Peyer's patch (tissue), 4 donors: ENCODE measurements at regions not wholly inside any gene's neighbourhood (a gene's known extent, or its start where the extent isn't known, plus 50 kb on each side); places are given as distances from the start of the nearest gene placed in this dataset.
"Not testable (repeated sequence)": the region's sequence is repeated elsewhere in the genome, so short reads cannot be mapped to it uniquely, and the experiment has no call there.

Experiments used
- DNase-seq, 3 donors: peaks; one replicate each; pipeline ENCODE4 v3.0.0-alpha.2; 2017 to 2019
- H3K27ac ChIP-seq, 4 donors: fragments of 200-600 bp; sonication (generic); one replicate each; pipeline ENCODE4 v1.5.1; 2016 to 2019
- H3K27me3 ChIP-seq, 2 donors: fragments of 200-600 bp; sonication (generic); one replicate each; pipeline ENCODE4 v1.5.1; 2019
- H3K36me3 ChIP-seq, 3 donors: fragments of 200-600 bp; sonication (generic); one replicate each; pipeline ENCODE4 v1.5.1; 2016 to 2019
- H3K4me1 ChIP-seq, 4 donors: fragments of 200-600 bp; sonication (generic); one replicate each; pipeline ENCODE4 v1.5.1; 2016 to 2019
- H3K4me3 ChIP-seq, 4 donors: fragments of 200-600 bp; sonication (generic); 1 replicate in 3 of 4; 2 replicates in 1 of 4; pipeline ENCODE4 v1.5.1; 2016 to 2019; ENCODE audit warnings: mild to moderate bottlenecking in 1 of 4
- H3K9me3 ChIP-seq, 4 donors: fragments of 200-600 bp; sonication (generic); one replicate each; pipeline ENCODE4 v1.5.1; 2016 to 2019; ENCODE audit warnings: mild to moderate bottlenecking in 1 of 4
- POLR2A ChIP-seq, 2 donors: fragments of 450-650 bp; IDR thresholded peaks; one replicate each; pipeline ENCODE4 v1.5.1; 2017; ENCODE audit warnings: antibody characterized with exemption in 2 of 2, mild to moderate bottlenecking in 2 of 2, moderate library complexity in 2 of 2
- TF ChIP-seq, protein P1 (sequence below), 6 experiments: fragments of 450-650 bp in 4 of 6; fragments of 200-600 bp in 2 of 6; sonication (generic) in 1 of 6; IDR thresholded peaks; one replicate each; pipeline ENCODE4 v1.5.1; 2017 to 2019; ENCODE audit warnings: antibody characterized with exemption in 6 of 6, mild to moderate bottlenecking in 3 of 6, moderate library complexity in 1 of 6

DNA sequence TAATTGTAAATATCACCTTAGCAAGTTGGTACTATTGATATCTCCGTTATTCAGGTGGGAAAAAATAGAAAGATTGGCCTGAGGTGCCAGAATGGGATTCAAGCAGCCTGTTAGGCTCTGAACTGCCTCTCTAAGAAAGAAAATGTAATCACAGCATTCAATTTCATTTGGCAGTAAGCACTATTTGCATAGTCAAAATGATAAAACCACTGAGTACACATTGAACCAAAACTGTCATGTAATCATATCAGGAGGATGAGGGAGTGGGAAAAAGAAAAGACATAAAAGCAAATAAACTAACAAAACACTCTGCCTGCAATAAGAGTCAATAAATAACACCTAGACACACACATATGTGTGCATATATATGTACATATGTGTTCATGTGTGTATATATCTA lies 103.9 kb upstream of the TACR1 start:
- TF ChIP-seq POLR2A (IDR thresholded peaks at IDR 0.05), result no peak
- TF ChIP-seq, protein P1, sequence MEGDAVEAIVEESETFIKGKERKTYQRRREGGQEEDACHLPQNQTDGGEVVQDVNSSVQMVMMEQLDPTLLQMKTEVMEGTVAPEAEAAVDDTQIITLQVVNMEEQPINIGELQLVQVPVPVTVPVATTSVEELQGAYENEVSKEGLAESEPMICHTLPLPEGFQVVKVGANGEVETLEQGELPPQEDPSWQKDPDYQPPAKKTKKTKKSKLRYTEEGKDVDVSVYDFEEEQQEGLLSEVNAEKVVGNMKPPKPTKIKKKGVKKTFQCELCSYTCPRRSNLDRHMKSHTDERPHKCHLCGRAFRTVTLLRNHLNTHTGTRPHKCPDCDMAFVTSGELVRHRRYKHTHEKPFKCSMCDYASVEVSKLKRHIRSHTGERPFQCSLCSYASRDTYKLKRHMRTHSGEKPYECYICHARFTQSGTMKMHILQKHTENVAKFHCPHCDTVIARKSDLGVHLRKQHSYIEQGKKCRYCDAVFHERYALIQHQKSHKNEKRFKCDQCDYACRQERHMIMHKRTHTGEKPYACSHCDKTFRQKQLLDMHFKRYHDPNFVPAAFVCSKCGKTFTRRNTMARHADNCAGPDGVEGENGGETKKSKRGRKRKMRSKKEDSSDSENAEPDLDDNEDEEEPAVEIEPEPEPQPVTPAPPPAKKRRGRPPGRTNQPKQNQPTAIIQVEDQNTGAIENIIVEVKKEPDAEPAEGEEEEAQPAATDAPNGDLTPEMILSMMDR (IDR thresholded peaks at IDR 0.05), result no peak
- no peak overlapping the region for H3K4me3 ChIP-seq
- no peaks in the 10 kb centered on the region for H3K36me3 ChIP-seq
- H3K27ac ChIP-seq, result no peak overlapping the region
- H3K9me3 ChIP-seq, result no peaks in the 10 kb centered on the region
- H3K4me1 ChIP-seq, result no peaks in the 10 kb centered on the region
- no peak for DNase-seq
- H3K27me3 ChIP-seq, result no peaks in the 10 kb centered on the region

DNA sequence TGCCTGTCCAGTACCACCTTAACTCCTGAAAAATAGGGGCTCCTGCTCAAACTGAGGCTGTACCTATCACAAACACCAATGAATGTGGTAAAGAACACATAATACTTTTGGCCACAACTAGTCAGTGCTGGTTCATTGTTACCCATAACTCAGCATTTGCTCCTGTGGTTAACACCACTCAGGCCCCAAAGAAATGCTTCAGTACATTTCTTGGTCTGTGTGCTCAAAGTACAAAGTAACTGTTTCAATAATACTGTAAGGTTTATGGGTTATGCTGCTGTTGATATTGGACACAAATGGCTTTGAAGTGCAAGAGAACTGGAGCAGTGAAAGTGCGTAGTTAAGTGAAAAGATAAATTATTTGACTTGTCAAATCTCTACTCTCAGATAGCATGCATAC lies 95.0 kb upstream of the TACR1 start:
- Histone ChIP-seq H3K4me3 (no peak overlapping the region), H3K27ac (no peak overlapping the region), H3K36me3 (no peaks in the 10 kb centered on the region), H3K27me3 (no peaks in the 10 kb centered on the region), H3K4me1 (no peaks in the 10 kb centered on the region), H3K9me3 (no peaks in the 10 kb centered on the region)
- no peak for TF ChIP-seq POLR2A (IDR thresholded peaks at IDR 0.05)
- TF ChIP-seq, protein P1 (IDR thresholded peaks at IDR 0.05), result no peak
- no peak for DNase-seq

DNA sequence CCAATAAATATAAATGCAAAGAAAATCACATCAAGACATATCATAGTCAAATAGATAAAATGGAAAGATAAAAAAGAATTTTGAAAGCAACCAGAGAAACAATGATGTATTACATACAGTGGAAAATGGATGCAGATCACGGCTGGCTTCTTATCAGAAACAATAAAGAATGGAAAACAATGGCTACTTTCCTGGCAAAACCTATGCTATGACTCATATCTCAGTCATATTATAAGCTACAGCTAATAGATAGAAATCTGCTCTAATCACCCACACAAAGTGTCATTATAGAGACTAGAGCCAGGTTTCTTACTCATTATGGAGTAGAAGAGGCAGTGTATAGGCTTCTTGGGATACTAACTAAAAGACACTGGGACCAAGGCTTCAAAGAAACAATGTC lies 93.5 kb upstream of the TACR1 start:
- Histone ChIP-seq H3K27me3 (no peaks in the 10 kb centered on the region), H3K36me3 (no peaks in the 10 kb centered on the region), H3K27ac (no peak overlapping the region), H3K4me1 (no peaks in the 10 kb centered on the region), H3K9me3 (no peaks in the 10 kb centered on the region), H3K4me3 (no peak overlapping the region)
- DNase-seq, result no peak
- TF ChIP-seq, protein P1 (IDR thresholded peaks at IDR 0.05), result no peak
- no peak for TF ChIP-seq POLR2A (IDR thresholded peaks at IDR 0.05)

DNA sequence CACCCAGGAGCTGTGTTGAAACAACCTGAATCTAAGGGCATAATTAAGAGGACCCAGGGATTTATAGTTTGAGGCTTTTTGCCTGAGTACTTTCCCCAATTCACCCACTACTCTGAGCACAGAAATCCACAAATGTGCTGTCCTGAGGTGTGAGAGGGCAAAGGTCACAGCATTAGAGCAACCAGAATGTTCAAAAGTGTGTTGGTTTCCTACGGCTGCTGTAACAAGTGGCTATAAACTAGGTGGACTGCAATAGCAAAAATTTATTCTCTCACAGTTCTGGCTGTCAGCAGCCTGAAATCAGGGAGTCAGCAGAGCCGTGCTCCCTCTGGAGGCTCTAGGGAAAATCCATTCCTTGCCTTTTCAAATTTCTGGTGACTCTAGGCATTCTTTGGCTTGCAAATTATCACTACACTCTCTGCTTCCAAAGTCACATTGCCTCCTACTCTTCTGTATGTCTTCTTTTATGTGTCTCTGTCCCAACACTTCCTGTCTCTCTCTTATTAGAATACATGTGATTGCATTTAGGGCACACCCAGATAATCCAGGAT lies 91.4 kb upstream of the TACR1 start:
- Histone ChIP-seq H3K27ac (no peak overlapping the region), H3K4me1 (no peaks in the 10 kb centered on the region), H3K9me3 (no peaks in the 10 kb centered on the region), H3K4me3 (no peak overlapping the region), H3K36me3 (no peaks in the 10 kb centered on the region), H3K27me3 (no peaks in the 10 kb centered on the region)
- TF ChIP-seq POLR2A (IDR thresholded peaks at IDR 0.05), result no peak
- TF ChIP-seq, protein P1 (IDR thresholded peaks at IDR 0.05), result no peak
- no peak for DNase-seq

DNA sequence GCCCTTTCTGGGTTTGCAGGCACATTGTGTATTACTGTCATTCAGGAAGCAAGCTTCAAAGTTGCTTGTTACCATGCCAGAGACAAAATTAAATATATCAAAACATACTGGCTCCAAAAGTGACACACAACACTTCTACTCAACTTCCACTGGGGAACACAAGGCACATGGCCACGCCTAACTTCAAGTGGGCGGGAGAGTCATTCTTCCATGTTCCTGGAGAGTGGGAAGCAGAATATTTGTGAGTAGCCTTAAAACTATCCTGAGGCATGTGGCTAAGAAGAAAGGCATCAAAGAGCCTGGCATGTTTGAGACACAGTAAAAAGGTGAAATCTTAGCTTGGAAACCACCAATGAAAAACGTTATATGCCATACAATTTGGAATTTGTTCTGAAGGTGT lies 90.5 kb upstream of the TACR1 start:
- Histone ChIP-seq H3K4me3 (no peak overlapping the region), H3K27me3 (no peaks in the 10 kb centered on the region), H3K27ac (no peak overlapping the region), H3K36me3 (no peaks in the 10 kb centered on the region), H3K9me3 (no peaks in the 10 kb centered on the region), H3K4me1 (no peaks in the 10 kb centered on the region)
- TF ChIP-seq POLR2A (IDR thresholded peaks at IDR 0.05), result no peak
- TF ChIP-seq, protein P1 (IDR thresholded peaks at IDR 0.05), result no peak
- DNase-seq, result no peak

DNA sequence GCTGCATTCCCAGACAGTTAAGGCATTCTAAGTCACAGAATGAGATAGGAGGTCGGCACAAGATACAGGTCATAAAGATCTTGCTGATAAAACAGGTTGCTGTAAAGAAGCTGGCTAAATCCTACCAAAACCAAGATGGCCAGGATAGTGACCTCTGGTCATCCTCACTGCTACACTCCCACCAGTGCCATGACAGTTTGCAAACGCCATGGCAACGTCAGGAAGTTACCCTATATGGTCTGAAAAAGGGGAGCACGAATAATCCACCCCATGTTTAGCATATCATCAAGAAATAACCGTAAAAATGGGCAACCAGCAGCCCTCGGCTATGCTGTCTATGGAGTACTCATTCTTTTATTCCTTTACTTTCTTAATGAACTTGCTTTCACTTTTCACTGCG lies 89.9 kb upstream of the TACR1 start:
- H3K27me3 ChIP-seq, H3K27ac ChIP-seq, DNase-seq, H3K4me1 ChIP-seq, H3K9me3 ChIP-seq, H3K36me3 ChIP-seq, H3K4me3 ChIP-seq: not testable (repeated sequence)
